Upper lobe of left lung (tissue), 4 donors: ENCODE measurements at regions not wholly inside any gene's neighbourhood (a gene's known extent, or its start where the extent isn't known, plus 50 kb on each side); places are given as distances from the start of the nearest gene placed in this dataset.

Experiments
- CTCF ChIP-seq, 6 experiments: fragments of 450-650 bp in 4 of 6; fragments of 200-600 bp in 2 of 6; sonication (generic) in 2 of 6; IDR thresholded peaks; one replicate each; pipeline ENCODE4 v1.5.1; 2016 to 2019; ENCODE audit warnings: antibody characterized with exemption in 6 of 6
- POLR2A ChIP-seq, 4 donors: fragments of 450-650 bp; IDR thresholded peaks; one replicate each; pipeline ENCODE4 v1.5.1; 2016 to 2017; ENCODE audit warnings: antibody characterized with exemption in 4 of 4, mild to moderate bottlenecking in 2 of 4

GRCh38 chr9:87323928-87324327 lies 173.7 kb upstream of the DAPK1 start:
- TF ChIP-seq CTCF (IDR thresholded peaks at IDR 0.05) (no peak), POLR2A (IDR thresholded peaks at IDR 0.05) (no peak)
